Type B pancreatic cell (in vitro differentiated cells): ENCODE measurements at regions not wholly inside any gene's neighbourhood (a gene's known extent, or its start where the extent isn't known, plus 50 kb on each side); places are given as distances from the start of the nearest gene placed in this dataset.

Experiments
- DNase-seq: peaks from one replicate; pipeline ENCODE4 v3.0.0; 2021; ENCODE audit warnings: mixed read lengths; ENCODE audit not compliant: unreplicated experiment; ENCODE audit errors: extremely low spot score
- H3K27ac Mint-ChIP-seq: 2 replicates; pipeline ENCODE4 v1.8.0; 2021; ENCODE audit warnings: mild to moderate bottlenecking, mixed read lengths
- H3K27me3 Mint-ChIP-seq: 2 replicates; pipeline ENCODE4 v1.8.0; 2021; ENCODE audit warnings: mixed read lengths
- H3K36me3 Mint-ChIP-seq: 2 replicates; pipeline ENCODE4 v1.8.0; 2021; ENCODE audit warnings: mixed read lengths
- H3K4me1 Mint-ChIP-seq: one replicate; pipeline ENCODE4 v1.8.0; 2021; ENCODE audit warnings: mixed read lengths; ENCODE audit not compliant: unreplicated experiment
- H3K4me3 Mint-ChIP-seq: 2 replicates; pipeline ENCODE4 v1.8.0; 2021; ENCODE audit warnings: mild to moderate bottlenecking, mixed read lengths
- H3K9me3 Mint-ChIP-seq: 2 replicates; pipeline ENCODE4 v1.8.0; 2021; ENCODE audit warnings: mixed read lengths
- CTCF ChIP-seq: fragments of 200-600 bp; sonication (generic); conservative IDR thresholded peaks from 2 replicates; pipeline ENCODE4 v1.5.0; 2021; ENCODE audit warnings: antibody characterized with exemption, mild to moderate bottlenecking

DNA sequence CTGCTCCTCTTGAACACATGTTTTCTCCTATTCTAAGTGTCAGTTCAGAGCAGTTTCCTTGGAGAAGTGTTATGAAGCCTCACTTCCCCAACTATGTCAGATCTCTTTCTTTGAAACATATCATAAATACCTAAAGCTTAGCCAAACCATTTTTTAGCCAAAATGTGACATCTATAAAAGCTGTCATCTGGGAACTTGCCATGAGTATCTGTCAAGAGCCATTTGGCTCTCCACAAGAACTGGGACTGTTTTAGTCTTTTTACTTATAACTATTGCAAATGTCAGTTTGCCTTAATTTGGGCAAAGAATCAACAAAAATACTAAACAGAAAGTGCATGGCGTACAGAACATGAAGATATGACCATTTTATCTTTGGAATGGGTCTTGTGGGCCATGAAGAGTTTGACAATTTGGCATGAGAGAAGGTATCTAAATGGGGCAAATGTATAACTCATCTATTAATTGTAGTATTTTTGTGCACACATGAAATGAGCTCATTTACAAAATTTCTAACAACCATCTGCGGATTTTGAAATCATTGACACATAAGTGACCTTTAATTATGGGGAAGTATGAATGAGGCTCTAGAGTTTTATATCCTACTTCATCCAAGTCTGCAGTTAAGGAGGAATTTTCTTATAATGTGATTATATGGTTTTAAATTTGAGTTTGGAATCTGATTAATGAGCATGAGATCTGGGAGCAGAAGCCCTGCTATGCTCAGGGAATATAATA is 129.1 kb upstream of the PACRGL start:
- Mint-ChIP-seq H3K27me3 (no peaks in the 10 kb centered on the region), H3K9me3 (no peaks in the 10 kb centered on the region), H3K27ac (no peak overlapping the region), H3K4me3 (no peak overlapping the region), H3K36me3 (peaks cover 10% of the 10 kb centered on the region), H3K4me1 (no peaks in the 10 kb centered on the region)
- TF ChIP-seq CTCF, result no peak
- DNase-seq, result no peak

DNA sequence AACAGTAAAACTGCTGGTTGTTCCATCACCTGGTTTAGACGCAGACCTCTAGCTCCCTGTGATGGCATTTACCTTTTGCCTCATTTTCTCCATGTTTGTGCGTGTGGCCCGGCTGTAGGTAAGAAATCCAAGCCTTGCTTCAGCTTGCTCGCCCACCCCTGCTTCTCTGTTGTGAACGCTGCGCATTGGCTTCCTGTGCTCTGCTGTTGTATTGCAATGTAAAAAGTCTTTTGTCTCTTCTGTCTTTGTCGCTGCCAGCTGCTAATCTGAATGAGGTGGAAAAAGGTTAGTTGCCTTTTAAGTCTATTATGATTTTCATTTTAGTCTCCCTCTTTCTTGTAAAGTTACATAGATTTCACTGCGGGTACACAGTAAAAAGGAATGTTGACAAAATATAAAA is 127.3 kb upstream of the PACRGL start:
- no peak for TF ChIP-seq CTCF
- Mint-ChIP-seq H3K27ac (no peak overlapping the region), H3K36me3 (peaks cover 10% of the 10 kb centered on the region), H3K4me1 (no peaks in the 10 kb centered on the region), H3K9me3 (no peaks in the 10 kb centered on the region), H3K4me3 (no peak overlapping the region), H3K27me3 (no peaks in the 10 kb centered on the region)
- DNase-seq, result no peak

- Mint-ChIP-seq H3K36me3 (peaks cover 10% of the 10 kb centered on the region), H3K27ac (no peak overlapping the region), H3K4me1 (no peaks in the 10 kb centered on the region), H3K27me3 (no peaks in the 10 kb centered on the region), H3K9me3 (no peaks in the 10 kb centered on the region), H3K4me3 (no peak overlapping the region)
- no peak for DNase-seq
- TF ChIP-seq CTCF, result no peak
Measured at GRCh38 chr4:20574986-20575385, 125.3 kb upstream of the PACRGL start.

- TF ChIP-seq CTCF, result no peak
- H3K36me3 Mint-ChIP-seq, result peaks cover 10% of the 10 kb centered on the region
- no peak overlapping the region for H3K27ac Mint-ChIP-seq
- H3K27me3 Mint-ChIP-seq, result no peaks in the 10 kb centered on the region
- H3K4me3 Mint-ChIP-seq, result no peak overlapping the region
- H3K4me1 Mint-ChIP-seq, result no peaks in the 10 kb centered on the region
- DNase-seq, result no peak
- no peaks in the 10 kb centered on the region for H3K9me3 Mint-ChIP-seq
Measured at GRCh38 chr4:20575486-20575885, 124.8 kb upstream of the PACRGL start.

DNA sequence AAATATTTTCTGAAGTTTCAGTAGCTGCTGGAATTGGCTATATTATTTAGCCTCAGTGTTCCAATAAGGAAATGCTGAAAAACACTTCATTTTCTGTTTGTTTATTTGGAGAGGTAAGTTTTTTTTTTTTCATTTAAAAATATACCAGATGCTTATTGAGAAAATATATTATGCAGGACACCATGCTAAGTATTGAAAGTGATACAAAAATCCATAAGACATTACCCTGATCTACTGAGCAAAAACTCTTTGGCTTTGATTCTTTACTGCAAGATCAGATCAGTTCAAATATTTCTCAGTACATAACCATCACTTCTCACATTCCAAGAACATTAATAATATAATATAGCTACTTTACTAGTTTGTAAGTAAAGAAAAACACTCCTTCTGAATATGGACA is 123.4 kb upstream of the PACRGL start:
- Mint-ChIP-seq H3K27ac (no peak overlapping the region), H3K4me3 (no peak overlapping the region), H3K9me3 (no peaks in the 10 kb centered on the region), H3K4me1 (no peaks in the 10 kb centered on the region), H3K27me3 (no peaks in the 10 kb centered on the region), H3K36me3 (peaks cover 17% of the 10 kb centered on the region)
- TF ChIP-seq CTCF, result no peak
- no peak for DNase-seq
